B cell (primary cell): ENCODE measurements at regions not wholly inside any gene's neighbourhood (a gene's known extent, or its start where the extent isn't known, plus 50 kb on each side); places are given as distances from the start of the nearest gene placed in this dataset.

ENCODE experiments used
- ATAC-seq: fragments of 200-7000 bp; cut with Tn5 transposase; one replicate; pipeline ENCODE4 v1.10.0; 2021; ENCODE audit warnings: low read depth, mild to moderate bottlenecking, moderate number of reproducible peaks, moderate library complexity
- CTCF ChIA-PET: fragments of 350-600 bp; sonication (Branson Sonifier 250); formaldehyde crosslinking; loops from one replicate; lab custom pipeline; 2021; ENCODE audit warnings: antibody characterized with exemption, inconsistent platforms; lab: Charles Lee
- POLR2A ChIA-PET: fragments of 350-600 bp; sonication (Branson Sonifier 250); formaldehyde crosslinking; loops from one replicate; lab custom pipeline; 2021; ENCODE audit warnings: antibody characterized with exemption; lab: Charles Lee
- DNase-seq: peaks from one replicate; pipeline ENCODE4 v3.0.0; 2013
- H2AFZ ChIP-seq: 2 replicates; pipeline ENCODE4 v1.6.1; 2012; ENCODE audit warnings: mild to moderate bottlenecking, low read depth, low read length; ENCODE audit not compliant: insufficient read depth, poor library complexity, severe bottlenecking
- H3K27ac ChIP-seq, 2 donors: 1 replicate in 1 of 2; 2 replicates in 1 of 2; pipeline ENCODE4 v1.5.1; 2012 to 2013; ENCODE audit warnings: low read length in 2 of 2, mild to moderate bottlenecking in 2 of 2, moderate library complexity in 1 of 2
- H3K27me3 ChIP-seq, 4 experiments: fragments of 200-600 bp in 1 of 4; sonication (generic) in 1 of 4; replicated peaks in 1 of 4; 1 replicate in 2 of 4; 2 replicates in 2 of 4; pipeline versions ENCODE4 v1.6.1 to v1.7.0; 2013 to 2016; ENCODE audit warnings: low read length in 3 of 4, mild to moderate bottlenecking in 2 of 4, mixed read lengths in 1 of 4, moderate library complexity in 1 of 4; ENCODE audit not compliant: insufficient read depth in 4 of 4, control insufficient read depth in 3 of 4; ENCODE audit errors: control extremely low read depth in 1 of 4
- H3K36me3 ChIP-seq, 2 experiments: replicated peaks in 1 of 2; 1 replicate in 1 of 2; 2 replicates in 1 of 2; pipeline versions ENCODE4 v1.6.1 to v1.7.1; 2013; ENCODE audit warnings: low read length in 1 of 2; ENCODE audit not compliant: insufficient read depth in 2 of 2, control insufficient read depth in 1 of 2; ENCODE audit errors: control extremely low read depth in 1 of 2, extremely low read depth in 1 of 2
- H3K4me1 ChIP-seq, 2 donors: fragments of 200-600 bp in 1 of 2; sonication (generic) in 1 of 2; 1 replicate in 1 of 2; 2 replicates in 1 of 2; pipeline versions ENCODE4 v1.5.1 to v1.6.1; 2013 to 2017; ENCODE audit warnings: low read length in 2 of 2; ENCODE audit not compliant: control insufficient read depth in 2 of 2, insufficient read depth in 2 of 2
- H3K4me2 ChIP-seq: replicated peaks from 2 replicates; pipeline ENCODE3; 2012; ENCODE audit warnings: mild to moderate bottlenecking, low read depth, low read length; ENCODE audit not compliant: poor library complexity, severe bottlenecking
- H3K4me3 ChIP-seq, 5 experiments: fragments of 200-600 bp in 1 of 5; sonication (generic) in 1 of 5; 1 replicate in 3 of 5; 2 replicates in 2 of 5; pipeline versions ENCODE4 v1.5.1 to v1.7.0; 2011 to 2016; ENCODE audit warnings: low read length in 4 of 5, mild to moderate bottlenecking in 4 of 5, low read depth in 2 of 5, control low read depth in 1 of 5, moderate library complexity in 1 of 5; ENCODE audit not compliant: insufficient read depth in 1 of 5; ENCODE audit errors: control extremely low read depth in 1 of 5, extremely low read depth in 1 of 5
- H3K79me2 ChIP-seq: fragments of 200-600 bp; sonication (generic); one replicate; pipeline ENCODE4 v1.6.0; 2016; ENCODE audit warnings: low read length; ENCODE audit not compliant: control insufficient read depth, insufficient read depth
- H3K9ac ChIP-seq: fragments of 200-600 bp; sonication (generic); 2 replicates; pipeline ENCODE4 v1.6.1; 2017; ENCODE audit warnings: mild to moderate bottlenecking, low read length, moderate library complexity
- H3K9me3 ChIP-seq, 3 donors: one replicate each; pipeline versions ENCODE4 v1.6.1 to v1.7.1; 2013; ENCODE audit warnings: low read length in 2 of 3; ENCODE audit not compliant: control insufficient read depth in 2 of 3, insufficient read depth in 1 of 3; ENCODE audit errors: control extremely low read depth in 1 of 3
- H4K20me1 ChIP-seq: 2 replicates; pipeline ENCODE4 v1.6.0; 2012; ENCODE audit warnings: mild to moderate bottlenecking, low read length; ENCODE audit not compliant: insufficient read depth, control insufficient read depth, poor library complexity, severe bottlenecking
- H3K27ac Mint-ChIP-seq: one replicate; pipeline ENCODE4 v1.8.0; 2021; ENCODE audit warnings: mixed read lengths
- H3K27me3 Mint-ChIP-seq: one replicate; pipeline ENCODE4 v1.8.0; 2021; ENCODE audit warnings: mixed read lengths
- H3K4me1 Mint-ChIP-seq: one replicate; pipeline ENCODE4 v1.8.0; 2021; ENCODE audit warnings: mixed read lengths
- H3K4me3 Mint-ChIP-seq: one replicate; pipeline ENCODE4 v1.8.0; 2021; ENCODE audit warnings: mixed read lengths
- H3K9me3 Mint-ChIP-seq: one replicate; pipeline ENCODE4 v1.8.0; 2022; ENCODE audit warnings: mixed read lengths; ENCODE audit not compliant: insufficient read depth
- CTCF ChIP-seq: fragments of 200-600 bp; IDR thresholded peaks from one replicate; pipeline ENCODE4 v1.8.0; 2022; ENCODE audit warnings: antibody characterized with exemption, mild to moderate bottlenecking
- EZH2 ChIP-seq: IDR thresholded peaks from 2 replicates; pipeline ENCODE4 v1.6.1; 2012; ENCODE audit warnings: borderline replicate concordance, low read depth, mild to moderate bottlenecking, moderate library complexity, low read length; ENCODE audit not compliant: insufficient read depth, poor library complexity, severe bottlenecking
- WGBS: methylation state at CpG from one replicate; pipeline ENCODE4 v1.1.5; 2013; ENCODE audit warnings: missing lambda C conversion rate; ENCODE audit not compliant: insufficient coverage; 5-methylcytosine and 5-hydroxymethylcytosine counted together
- intact Hi-C: fragments of 100-400 bp; cut with micrococcal nuclease; formaldehyde crosslinking; loops from one replicate; pipeline ENCODE4 v1.10.0; 2022

GRCh38 chr2:129902731-129903585 is 76.5 kb upstream of the RAB6C start:
- Histone ChIP-seq H3K27ac (no peak overlapping the region), H4K20me1 (no peaks in the 10 kb centered on the region), H3K27me3 (peaks cover 0 to 3% (median 0%) of the 10 kb centered on the region in 4 experiments), H3K36me3 (no peaks in the 10 kb centered on the region), H3K4me2 (no peak overlapping the region), H3K79me2 (no peaks in the 10 kb centered on the region), H3K9me3 (peaks cover 0 to 2% (median 0%) of the 10 kb centered on the region in 3 donors), H3K4me1 (no peaks in the 10 kb centered on the region), H3K4me3 (no peak overlapping the region), H2AFZ (no peak overlapping the region), H3K9ac (no peak overlapping the region)
- H3K9me3 Mint-ChIP-seq: no peaks in the 10 kb centered on the region
- no peak overlapping the region for H3K27ac Mint-ChIP-seq
- ATAC-seq: no peak
- DNase-seq: no peak
- intact Hi-C loops: no loop called here
- H3K4me3 Mint-ChIP-seq: no peak overlapping the region
- peaks cover 12% of the 10 kb centered on the region for H3K27me3 Mint-ChIP-seq
- H3K4me1 Mint-ChIP-seq: no peaks in the 10 kb centered on the region
- POLR2A ChIA-PET: no interaction called here
- CTCF ChIA-PET: no interaction called here
- TF ChIP-seq CTCF: no peak
- no peak for TF ChIP-seq EZH2
- WGBS: 96% methylated on average over 15 of the region's 20 CpGs

GRCh38 chr2:129903586-129904425 is 75.7 kb upstream of the RAB6C start:
- ChIA-PET POLR2A (no interaction called here), CTCF (no interaction called here)
- no peak overlapping the region for H3K4me2 ChIP-seq
- peaks cover 0 to 3% (median 0%) of the 10 kb centered on the region in 4 experiments for H3K27me3 ChIP-seq
- ATAC-seq (no peak), DNase-seq (no peak)
- H3K27ac ChIP-seq: no peak overlapping the region
- Mint-ChIP-seq H3K4me1 (no peaks in the 10 kb centered on the region), H3K27ac (no peak overlapping the region), H3K27me3 (peaks cover 8% of the 10 kb centered on the region), H3K9me3 (no peaks in the 10 kb centered on the region), H3K4me3 (no peak overlapping the region)
- no peaks in the 10 kb centered on the region for H3K36me3 ChIP-seq
- no peaks in the 10 kb centered on the region for H3K4me1 ChIP-seq
- WGBS: 32% methylated on average over 12 of the region's 17 CpGs
- H3K4me3 ChIP-seq: no peak overlapping the region
- peaks cover 0 to 2% (median 0%) of the 10 kb centered on the region in 3 donors for H3K9me3 ChIP-seq
- intact Hi-C loops: no loop called here
- no peaks in the 10 kb centered on the region for H4K20me1 ChIP-seq
- H2AFZ ChIP-seq: no peak overlapping the region
- no peaks in the 10 kb centered on the region for H3K79me2 ChIP-seq
- TF ChIP-seq CTCF (no peak), EZH2 (no peak)
- H3K9ac ChIP-seq: no peak overlapping the region
